Lower lobe of right lung (tissue), 2 donors: ENCODE measurements at regions not wholly inside any gene's neighbourhood (a gene's known extent, or its start where the extent isn't known, plus 50 kb on each side); places are given as distances from the start of the nearest gene placed in this dataset.
A peak's percentile ranks its signal among the peaks of the same experiment; 100 is the strongest.

Experiments
- ATAC-seq, 2 donors: fragments of 200-7000 bp; cut with Tn5 transposase; one replicate each; pipeline ENCODE4 v1.9.1; 2020 to 2022; ENCODE audit warnings: mild to moderate bottlenecking in 2 of 2, moderate library complexity in 2 of 2
- DNase-seq: peaks from one replicate; pipeline ENCODE4 v3.0.0-alpha.2; 2020
- H3K27ac ChIP-seq: fragments of 200-600 bp; one replicate; pipeline ENCODE4 v1.8.0; 2022
- H3K27me3 ChIP-seq: fragments of 200-600 bp; one replicate; pipeline ENCODE4 v1.8.0; 2022; ENCODE audit warnings: low read depth
- H3K36me3 ChIP-seq: fragments of 200-600 bp; one replicate; pipeline ENCODE4 v1.8.0; 2022; ENCODE audit warnings: mild to moderate bottlenecking
- H3K4me1 ChIP-seq: fragments of 200-600 bp; one replicate; pipeline ENCODE4 v1.8.0; 2022
- H3K4me3 ChIP-seq: fragments of 200-600 bp; one replicate; pipeline ENCODE4 v1.8.0; 2022; ENCODE audit warnings: mild to moderate bottlenecking
- H3K9me3 ChIP-seq: fragments of 200-600 bp; one replicate; pipeline ENCODE4 v1.8.0; 2022
- CTCF ChIP-seq: fragments of 200-600 bp; IDR thresholded peaks from one replicate; pipeline ENCODE4 v1.8.0; 2022; ENCODE audit warnings: antibody characterized with exemption, mild to moderate bottlenecking
- intact Hi-C: fragments of 100-400 bp; cut with DNase I; formaldehyde crosslinking; loops from one replicate; pipeline ENCODE4 v1.11.0; 2022
- donor health status: DM: no; HTN: yes; CAD: no; lungs with severe emphysema.

- peaks cover 30% of the 10 kb centered on the region for H3K4me1 ChIP-seq
- no peaks in the 10 kb centered on the region for H3K36me3 ChIP-seq
- TF ChIP-seq CTCF: no peak
- no peak for DNase-seq
- H3K27ac ChIP-seq: no peak overlapping the region
- no peak overlapping the region for H3K4me3 ChIP-seq
- no peaks in the 10 kb centered on the region for H3K27me3 ChIP-seq
- no peaks in the 10 kb centered on the region for H3K9me3 ChIP-seq
- no peak for ATAC-seq
- intact Hi-C loops: no loop called here
Observed at GRCh38 chr1:59045137-59045536, 251.8 kb upstream of the FGGY start.

- Histone ChIP-seq H3K4me1 (peaks cover 30% of the 10 kb centered on the region), H3K4me3 (no peak overlapping the region), H3K27me3 (no peaks in the 10 kb centered on the region), H3K27ac (no peak overlapping the region), H3K9me3 (no peaks in the 10 kb centered on the region), H3K36me3 (no peaks in the 10 kb centered on the region)
- intact Hi-C loops: no loop called here
- no peak for TF ChIP-seq CTCF
- no peak for DNase-seq
- no peak for ATAC-seq
Observed at GRCh38 chr1:59045636-59046035, 251.3 kb upstream of the FGGY start.

- no peaks in the 10 kb centered on the region for H3K27me3 ChIP-seq
- DNase-seq (no peak), ATAC-seq (no peak)
- H3K4me1 ChIP-seq: peaks cover 30% of the 10 kb centered on the region
- no peak overlapping the region for H3K27ac ChIP-seq
- H3K4me3 ChIP-seq: no peak overlapping the region
- TF ChIP-seq CTCF: no peak
- intact Hi-C loops: no loop called here
- H3K36me3 ChIP-seq: no peaks in the 10 kb centered on the region
- no peaks in the 10 kb centered on the region for H3K9me3 ChIP-seq
Observed at GRCh38 chr1:59046134-59046533, 250.8 kb upstream of the FGGY start.

- ATAC-seq: peak; percentile 45 to 48
- no peak overlapping the region for H3K4me3 ChIP-seq
- no peaks in the 10 kb centered on the region for H3K9me3 ChIP-seq
- intact Hi-C loops: no loop called here
- no peak for DNase-seq
- TF ChIP-seq CTCF: peak; percentile 28
- no peaks in the 10 kb centered on the region for H3K27me3 ChIP-seq
- H3K36me3 ChIP-seq: no peaks in the 10 kb centered on the region
- peaks cover 30% of the 10 kb centered on the region for H3K4me1 ChIP-seq
- H3K27ac ChIP-seq: no peak overlapping the region
Observed at GRCh38 chr1:59046730-59047157, 250.2 kb upstream of the FGGY start.

- intact Hi-C loops: no loop called here
- H3K4me1 ChIP-seq: peaks cover 13% of the 10 kb centered on the region
Observed at GRCh38 chr1:59051007-59051406, 245.9 kb upstream of the FGGY start.

More at GRCh38 chr1:59051007-59051406, 245.9 kb upstream of the FGGY start:
- no peak overlapping the region for H3K27ac ChIP-seq
- DNase-seq (no peak), ATAC-seq (no peak)
- no peaks in the 10 kb centered on the region for H3K36me3 ChIP-seq
- no peak for TF ChIP-seq CTCF
- no peak overlapping the region for H3K4me3 ChIP-seq
- H3K9me3 ChIP-seq: no peaks in the 10 kb centered on the region
- H3K27me3 ChIP-seq: no peaks in the 10 kb centered on the region
